Stimulated activated CD4-positive, alpha-beta T cell treated with anti-CD3 and anti-CD28 coated beads, Interleukin-4, amount 100 ng/mL, for 24 hours (primary cell): ENCODE measurements at regions not wholly inside any gene's neighbourhood (a gene's known extent, or its start where the extent isn't known, plus 50 kb on each side); places are given as distances from the start of the nearest gene placed in this dataset.
"Not testable (repeated sequence)": the region's sequence is repeated elsewhere in the genome, so short reads cannot be mapped to it uniquely, and the experiment has no call there.

Experiments used
- DNase-seq: peaks from one replicate; pipeline ENCODE4 v3.0.0-alpha.2; 2020

GRCh38 chr2:147045113-147045512, 799.7 kb upstream of the ACVR2A start:
- peak; percentile 54 for DNase-seq

GRCh38 chr2:147041121-147041494, 803.7 kb upstream of the ACVR2A start:
- DNase-seq = no peak

DNA sequence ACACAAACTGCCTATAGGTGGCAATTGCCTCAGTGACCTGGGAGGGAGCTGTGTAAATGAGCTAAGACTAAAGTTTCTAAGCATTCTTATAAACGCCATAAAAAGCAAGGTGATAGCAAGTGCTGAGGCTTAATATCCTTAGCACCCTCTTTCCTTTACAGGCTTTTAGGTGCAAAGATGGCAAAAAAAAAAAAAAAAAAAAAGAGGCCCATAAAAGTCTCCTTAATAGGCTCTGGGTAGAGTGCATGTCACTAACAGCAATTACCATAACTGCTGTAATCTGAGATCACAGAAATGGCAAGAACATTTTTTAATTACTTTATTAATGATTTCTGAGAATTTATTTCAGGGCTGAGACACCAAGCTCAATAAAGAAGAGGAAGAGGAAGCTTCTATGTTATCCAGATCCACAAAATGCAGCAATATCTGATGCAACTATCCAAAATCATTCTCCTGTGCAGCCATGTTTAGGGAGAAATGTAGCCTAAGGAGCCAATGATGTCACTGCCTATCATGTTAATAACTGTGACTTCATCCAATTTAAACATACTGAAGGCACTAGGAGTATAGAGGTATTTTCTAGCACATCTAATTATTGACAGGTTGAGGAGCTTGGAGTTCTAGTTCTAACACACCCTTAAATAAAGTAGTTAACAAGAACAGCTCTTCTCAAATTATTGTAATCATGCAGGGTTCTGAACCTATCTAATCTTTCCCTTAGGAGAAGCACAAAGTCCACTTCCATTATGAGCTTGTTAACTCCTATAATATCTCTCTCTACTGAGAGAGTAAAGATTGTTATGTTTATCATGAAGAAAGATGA, 804.3 kb upstream of the ACVR2A start:
- DNase-seq = no peak

- no peak for DNase-seq
Measured at GRCh38 chr2:147037048-147037447, 807.8 kb upstream of the ACVR2A start.

- no peak for DNase-seq
Measured at GRCh38 chr2:147033044-147033443, 811.8 kb upstream of the ACVR2A start.

GRCh38 chr2:147031897-147032296, 812.9 kb upstream of the ACVR2A start:
- DNase-seq = no peak

DNA sequence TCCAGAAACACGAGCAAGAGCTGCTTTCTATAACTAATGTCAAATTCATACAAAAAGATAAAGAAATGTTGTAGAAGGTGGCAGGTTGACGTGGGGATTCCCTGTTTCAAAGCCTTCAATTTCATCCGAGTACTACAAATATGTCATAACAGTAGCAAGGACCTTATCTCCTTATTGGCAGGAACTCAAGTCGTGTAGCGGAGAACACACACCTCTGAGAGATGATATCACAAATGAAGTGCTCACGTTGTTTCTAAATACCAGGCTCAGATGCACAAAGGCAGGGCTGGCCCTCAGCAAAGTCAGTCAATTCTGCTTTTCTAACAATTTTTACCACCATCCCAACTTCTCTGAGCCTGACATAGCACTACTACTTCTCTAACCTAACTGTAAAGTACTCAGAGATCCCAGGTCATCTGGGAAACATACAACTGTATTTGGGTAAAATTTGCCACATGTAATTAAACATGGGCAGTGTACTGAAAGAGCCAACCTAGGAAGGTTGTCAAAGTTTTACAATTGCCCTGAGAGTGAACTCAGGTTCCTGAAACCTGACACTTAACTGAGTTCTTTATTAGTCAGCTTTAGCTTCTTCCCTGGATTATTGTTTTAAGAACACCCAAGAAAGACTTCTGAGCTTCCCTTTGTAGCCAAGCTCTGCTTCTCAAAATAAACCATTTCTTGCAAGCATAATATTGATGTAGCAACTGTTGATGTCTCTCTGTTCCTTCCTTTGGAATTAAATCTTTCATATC, 813.7 kb upstream of the ACVR2A start:
- DNase-seq = no peak

DNA sequence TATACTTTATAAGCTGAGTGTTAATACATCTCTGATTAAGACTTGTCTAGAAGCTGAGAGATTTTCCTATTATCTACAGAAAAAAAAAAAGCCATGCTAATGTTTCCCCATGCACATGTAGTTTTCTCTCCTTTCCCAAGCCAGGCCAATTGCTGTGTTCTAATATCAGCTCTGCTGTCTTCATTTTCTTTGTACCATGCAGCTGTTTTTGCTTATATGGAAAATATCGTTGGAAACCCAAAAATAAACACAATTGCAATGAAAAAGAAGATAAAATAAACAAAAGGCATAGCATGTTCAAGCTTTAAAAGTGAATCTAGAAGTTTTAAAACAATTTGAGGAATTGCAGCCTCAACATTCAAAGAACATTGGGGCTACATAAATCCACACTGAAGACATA, 817.4 kb upstream of the ACVR2A start:
- DNase-seq = no peak

DNA sequence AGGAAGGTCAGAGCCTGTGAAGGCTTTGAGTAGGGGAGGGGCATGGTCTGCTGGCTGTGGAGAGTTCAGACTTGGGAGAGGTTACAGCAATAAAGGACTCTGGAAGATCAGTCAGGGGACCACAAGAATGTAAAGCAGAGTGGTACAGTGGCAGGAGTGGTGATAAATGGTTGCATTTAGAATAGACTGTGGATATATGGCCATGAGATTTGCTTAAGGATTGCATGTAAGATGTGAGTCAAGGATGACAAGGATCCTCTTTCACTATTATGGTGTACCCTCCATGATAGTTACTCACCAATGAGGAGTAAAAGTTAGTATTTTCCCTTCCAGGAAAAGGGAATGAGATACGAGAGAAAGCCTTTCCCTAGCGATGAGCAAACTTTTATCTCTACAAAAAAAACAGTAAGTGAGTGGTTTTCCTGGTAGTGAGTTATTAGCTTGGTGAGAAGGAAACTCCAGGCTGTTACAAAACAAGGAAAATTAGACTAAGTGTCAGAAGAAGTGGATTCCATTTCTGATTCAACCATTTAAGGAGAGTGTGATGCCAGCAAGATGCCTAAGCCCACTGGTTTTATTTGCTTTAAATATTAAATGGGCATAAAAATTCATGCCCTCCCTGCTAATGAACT, 818.0 kb upstream of the ACVR2A start:
- DNase-seq = no peak

DNA sequence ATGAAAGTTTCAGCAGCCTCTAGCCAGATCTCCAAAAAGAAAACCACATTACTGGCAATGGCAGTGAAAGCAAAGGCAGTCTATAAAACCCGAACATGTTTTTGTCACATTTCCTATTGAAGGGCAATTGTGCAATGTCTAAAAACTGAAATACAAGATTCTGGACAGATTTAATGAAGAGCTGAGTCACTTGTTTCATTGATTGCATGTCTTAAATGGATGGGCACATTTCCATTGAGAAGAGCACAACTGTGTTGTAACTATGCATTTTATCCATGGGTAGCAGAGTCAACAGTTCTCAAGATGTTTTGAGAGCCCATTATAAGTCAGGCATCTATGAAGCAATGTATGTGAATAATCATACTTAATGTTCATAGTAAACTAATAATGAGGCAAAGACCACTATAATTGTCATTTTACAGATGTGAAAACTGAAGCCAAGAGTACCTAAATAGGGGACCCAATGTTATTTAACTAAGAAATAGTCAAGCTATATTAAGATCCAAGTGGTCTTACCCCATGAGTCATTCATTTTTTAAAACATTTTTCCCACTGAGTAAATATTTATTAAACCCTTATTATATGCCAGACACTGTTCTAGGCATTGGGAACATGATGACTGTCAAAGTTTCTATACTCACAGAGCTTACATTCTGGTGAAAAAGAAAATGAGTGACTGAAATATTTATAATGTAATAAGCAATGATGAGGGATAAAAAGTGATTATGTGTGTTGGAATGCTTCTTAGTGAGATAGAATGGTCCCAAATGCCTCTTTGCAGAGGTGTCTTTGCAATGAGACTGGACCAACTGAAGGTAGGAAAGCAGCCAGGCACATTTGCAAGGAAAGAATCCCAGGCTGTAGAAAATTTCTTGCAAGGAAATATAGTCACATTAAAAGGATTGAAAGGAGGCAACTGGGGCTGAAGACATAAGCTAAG, 818.9 kb upstream of the ACVR2A start:
- no peak for DNase-seq

- DNase-seq = no peak
Measured at GRCh38 chr2:147019311-147019710, 825.5 kb upstream of the ACVR2A start.

DNA sequence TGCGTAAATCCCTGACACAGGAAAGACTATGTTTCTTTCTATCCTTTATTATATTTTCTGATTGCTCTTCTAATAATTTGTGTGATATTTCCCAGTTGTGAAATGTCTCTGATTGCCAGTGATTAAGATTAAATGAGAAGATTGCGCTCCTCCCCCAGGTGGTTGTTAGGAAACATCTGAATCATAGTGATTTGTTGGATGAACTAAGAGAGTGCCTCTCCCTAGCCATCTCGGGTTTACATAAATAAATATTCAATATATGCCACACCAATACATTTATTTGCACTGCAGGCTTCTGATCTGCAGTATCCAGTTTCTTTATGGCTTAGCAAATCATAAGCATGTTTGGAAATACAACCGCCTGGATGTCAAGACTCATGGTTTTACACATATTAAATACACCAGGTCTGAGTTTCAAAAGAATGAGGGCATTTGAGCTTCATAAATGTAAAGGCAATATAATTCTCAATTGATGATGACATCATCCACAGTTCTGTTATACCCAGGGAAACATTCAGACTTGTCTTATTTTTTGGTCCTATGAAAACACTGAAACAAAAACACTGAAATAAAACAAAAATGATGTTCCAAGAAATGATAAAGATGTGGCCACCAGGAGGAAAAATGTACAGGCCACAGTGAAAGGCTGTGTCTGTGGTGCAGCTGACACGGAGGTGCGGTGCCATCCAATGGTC, 826.7 kb upstream of the ACVR2A start:
- no peak for DNase-seq

DNA sequence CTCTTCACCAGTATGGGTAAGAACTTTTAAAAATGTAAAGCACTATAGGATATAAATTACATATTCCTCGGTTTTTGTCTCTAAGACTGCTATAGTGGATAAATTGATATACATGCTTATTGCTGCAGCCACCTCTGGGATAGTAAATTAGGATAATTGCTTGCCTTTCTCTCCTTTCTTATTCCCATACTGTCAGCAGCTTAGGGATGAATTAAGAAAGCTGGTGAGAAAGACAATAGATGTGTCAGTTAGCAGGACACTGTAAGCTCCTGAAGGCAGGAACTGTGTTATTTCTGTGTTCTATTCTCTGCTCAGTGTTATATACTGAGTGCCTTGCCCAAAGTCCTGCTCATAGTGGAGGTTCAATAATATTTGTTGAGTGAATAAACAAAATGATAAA, 828.6 kb upstream of the ACVR2A start:
- DNase-seq = no peak

GRCh38 chr2:147015591-147015990, 829.2 kb upstream of the ACVR2A start:
- no peak for DNase-seq

GRCh38 chr2:147013696-147014392, 831.0 kb upstream of the ACVR2A start:
- no peak for DNase-seq

DNA sequence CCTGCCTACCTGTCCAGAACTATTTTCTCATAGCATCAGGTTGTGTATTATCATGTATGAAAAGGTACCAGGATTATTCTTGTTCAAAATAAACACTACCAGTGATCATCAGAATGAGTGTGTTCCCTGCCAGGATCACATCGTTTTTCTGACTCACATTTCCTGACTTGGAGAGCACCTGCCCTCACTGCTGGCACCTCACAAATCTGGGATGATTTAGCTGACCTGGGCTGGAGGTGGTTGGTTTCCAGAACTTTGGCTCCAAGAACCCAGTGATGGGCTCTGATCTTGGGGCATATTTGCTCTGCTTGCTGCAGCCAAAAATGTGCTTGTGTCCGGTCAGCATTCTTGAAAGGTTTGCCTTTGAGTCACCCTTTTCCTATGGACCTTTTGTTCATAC, 836.3 kb upstream of the ACVR2A start:
- no peak for DNase-seq

GRCh38 chr2:147006736-147007141, 838.1 kb upstream of the ACVR2A start:
- DNase-seq = no peak

GRCh38 chr2:147003081-147003480, 841.7 kb upstream of the ACVR2A start:
- DNase-seq = no peak

- no peak for DNase-seq
Measured at GRCh38 chr2:147002256-147002655, 842.6 kb upstream of the ACVR2A start.

DNA sequence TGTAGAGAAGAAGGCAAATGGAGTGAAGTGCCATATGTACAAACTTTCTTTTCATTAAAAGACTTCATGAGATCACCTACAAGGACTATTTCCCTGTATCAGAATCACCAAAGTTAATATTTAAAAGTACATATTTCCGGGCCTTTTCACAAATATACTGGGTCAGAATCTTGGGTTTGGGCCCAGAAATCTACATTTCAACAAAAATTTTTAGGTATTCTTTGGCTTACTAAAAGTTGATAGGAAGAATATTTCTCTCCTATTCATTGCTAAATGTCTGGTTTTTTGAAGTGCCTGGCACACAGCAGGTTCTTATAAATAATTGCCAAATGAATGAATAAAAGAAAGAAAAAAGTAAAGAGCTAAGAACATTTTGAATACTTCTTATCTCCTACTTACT, 843.8 kb upstream of the ACVR2A start:
- DNase-seq = no peak

DNA sequence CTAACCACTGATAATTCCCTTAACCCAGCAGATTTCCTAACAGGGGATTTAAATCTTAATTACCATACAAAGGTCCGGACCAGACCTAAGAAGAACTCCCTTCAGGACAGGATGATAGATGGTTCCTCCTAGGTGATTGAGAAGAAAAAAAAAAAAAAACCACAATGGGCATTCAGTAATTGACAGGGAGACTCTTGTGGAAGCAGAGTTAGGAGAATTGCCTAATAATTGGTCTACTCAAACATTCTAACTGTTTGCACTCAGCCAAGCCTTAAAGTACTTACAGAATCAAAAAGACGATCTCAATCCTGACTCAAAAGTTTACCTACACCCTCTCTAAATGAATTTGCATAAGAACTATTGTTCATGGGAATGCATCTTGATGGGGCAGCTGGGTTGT, 844.7 kb upstream of the ACVR2A start:
- not testable (repeated sequence) for DNase-seq

DNA sequence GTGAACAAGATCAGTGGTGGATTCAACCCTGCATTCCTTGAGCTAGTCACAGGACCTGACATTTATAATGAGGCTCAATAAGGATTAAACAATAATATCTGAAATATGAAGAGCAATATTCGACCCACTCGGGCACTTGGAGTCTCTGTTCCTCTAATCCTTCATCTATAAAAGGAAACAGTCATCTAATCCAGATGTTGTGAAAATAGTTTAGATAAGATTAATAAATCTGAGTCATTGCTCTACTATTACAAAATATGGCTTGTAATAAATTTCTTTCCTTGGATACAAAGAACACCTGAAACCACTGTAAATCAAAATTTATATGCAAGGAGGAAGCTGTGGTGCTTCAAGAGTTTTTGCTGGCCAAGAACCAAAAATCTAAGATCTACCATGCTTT, 846.9 kb upstream of the ACVR2A start:
- no peak for DNase-seq
